ENCODE measurements at regions not wholly inside any gene's neighbourhood (a gene's known extent, or its start where the extent isn't known, plus 50 kb on each side); places are given as distances from the start of the nearest gene placed in this dataset.
A peak's percentile ranks its signal among the peaks of the same experiment; 100 is the strongest.

GRCh38 chr4:54967289-54967688, 158.1 kb downstream of the KDR start:
- no peaks in the 10 kb centered on the region for H3K9me2 ChIP-seq (ENCODE audit: insufficient read depth)
- no TSS peak for BruUV-seq (replicated peaks)
- H2AFZ ChIP-seq, result no peak overlapping the region
- no peaks in the 10 kb centered on the region for H3K4me1 ChIP-seq (replicated peaks; ENCODE audit: insufficient read depth)
- H3K4me2 ChIP-seq, result no peak overlapping the region
- DNase-seq, result no peak
- no peak for TF ChIP-seq CTCF (conservative IDR thresholded peaks at IDR 0.05)
- TF ChIP-seq EZH2 (IDR thresholded peaks at IDR 0.05; ENCODE audit: low read depth), result no peak
- H3K79me2 ChIP-seq (ENCODE audit: low read depth), result no peaks in the 10 kb centered on the region
- no peaks in the 10 kb centered on the region for H3K9me3 ChIP-seq (ENCODE audit: insufficient read depth, low read depth)
- POLR2A ChIA-PET (ENCODE audit: unreplicated experiment), result no interaction called here
- H3K4me3 ChIP-seq, result no peak overlapping the region
- CTCF ChIA-PET, result no interaction called here
- H3K27me3 ChIP-seq (ENCODE audit: insufficient read depth, low read depth), result no peaks in the 10 kb centered on the region
- no peaks in the 10 kb centered on the region for H3K36me3 ChIP-seq (ENCODE audit: low read depth)
- intact Hi-C loops (cut with micrococcal nuclease; ENCODE audit: unreplicated experiment), result no loop called here
- H4K20me1 ChIP-seq (ENCODE audit: insufficient read depth), result no peaks in the 10 kb centered on the region
- no peak overlapping the region for H3K27ac ChIP-seq
- H3F3A ChIP-seq (ENCODE audit: insufficient read depth, low read depth), result no peaks in the 10 kb centered on the region

- Histone ChIP-seq H3K4me2 (no peak overlapping the region), H2AFZ (no peak overlapping the region), H3K9me3 (ENCODE audit: insufficient read depth, low read depth) (no peaks in the 10 kb centered on the region), H4K20me1 (ENCODE audit: insufficient read depth) (no peaks in the 10 kb centered on the region), H3K27ac (no peak overlapping the region), H3K27me3 (ENCODE audit: insufficient read depth, low read depth) (no peaks in the 10 kb centered on the region), H3K79me2 (ENCODE audit: low read depth) (no peaks in the 10 kb centered on the region), H3K4me1 (replicated peaks; ENCODE audit: insufficient read depth) (no peaks in the 10 kb centered on the region), H3K9me2 (ENCODE audit: insufficient read depth) (no peaks in the 10 kb centered on the region), H3K4me3 (no peak overlapping the region), H3K36me3 (ENCODE audit: low read depth) (no peaks in the 10 kb centered on the region), H3F3A (ENCODE audit: insufficient read depth, low read depth) (no peaks in the 10 kb centered on the region)
- TF ChIP-seq EZH2 (IDR thresholded peaks at IDR 0.05; ENCODE audit: low read depth) (no peak), CTCF (conservative IDR thresholded peaks at IDR 0.05) (peak; percentile 62)
- no peak for DNase-seq
- ChIA-PET CTCF (no interaction called here), POLR2A (ENCODE audit: unreplicated experiment) (no interaction called here)
- intact Hi-C loops (cut with micrococcal nuclease; ENCODE audit: unreplicated experiment), result loop anchor here (5.0 kb wide), 1 partner anchor 639 kb away; no protein-coding TSS in a partner anchor
- BruUV-seq (replicated peaks), result no TSS peak
Observed at GRCh38 chr4:54961357-54961975, 163.9 kb downstream of the KDR start.

GRCh38 chr4:54959651-54960116, 165.7 kb downstream of the KDR start:
- H3K9me2 ChIP-seq (ENCODE audit: insufficient read depth), result no peaks in the 10 kb centered on the region
- TF ChIP-seq CTCF (conservative IDR thresholded peaks at IDR 0.05) (no peak), EZH2 (IDR thresholded peaks at IDR 0.05; ENCODE audit: low read depth) (no peak)
- ChIA-PET CTCF (no interaction called here), POLR2A (ENCODE audit: unreplicated experiment) (no interaction called here)
- H2AFZ ChIP-seq, result no peak overlapping the region
- no peaks in the 10 kb centered on the region for H3F3A ChIP-seq (ENCODE audit: insufficient read depth, low read depth)
- H3K27ac ChIP-seq, result no peak overlapping the region
- H3K79me2 ChIP-seq (ENCODE audit: low read depth), result no peaks in the 10 kb centered on the region
- H3K9me3 ChIP-seq (ENCODE audit: insufficient read depth, low read depth), result no peaks in the 10 kb centered on the region
- no peak for DNase-seq
- no peaks in the 10 kb centered on the region for H4K20me1 ChIP-seq (ENCODE audit: insufficient read depth)
- no peaks in the 10 kb centered on the region for H3K27me3 ChIP-seq (ENCODE audit: insufficient read depth, low read depth)
- H3K4me3 ChIP-seq, result no peak overlapping the region
- H3K36me3 ChIP-seq (ENCODE audit: low read depth), result no peaks in the 10 kb centered on the region
- intact Hi-C loops (cut with micrococcal nuclease; ENCODE audit: unreplicated experiment), result loop anchor here (5.0 kb wide), 1 partner anchor 637 kb away; no protein-coding TSS in a partner anchor
- H3K4me2 ChIP-seq, result no peak overlapping the region
- no TSS peak for BruUV-seq (replicated peaks)
- no peaks in the 10 kb centered on the region for H3K4me1 ChIP-seq (replicated peaks; ENCODE audit: insufficient read depth)

Measured in PC-9 (cell line).